Lower leg skin (tissue), 4 donors: ENCODE measurements at regions not wholly inside any gene's neighbourhood (a gene's known extent, or its start where the extent isn't known, plus 50 kb on each side); places are given as distances from the start of the nearest gene placed in this dataset.
A peak's percentile ranks its signal among the peaks of the same experiment; 100 is the strongest.

Experiments used
- DNase-seq, 2 donors: peaks; one replicate each; pipeline ENCODE4 v3.0.0-alpha.2; 2019; ENCODE audit warnings: low spot score in 2 of 2
- H3K4me3 ChIP-seq: fragments of 200-600 bp; sonication (generic); 2 replicates; pipeline ENCODE4 v1.5.1; 2017; ENCODE audit warnings: mild to moderate bottlenecking, low read depth; ENCODE audit not compliant: poor library complexity, severe bottlenecking
- POLR2A ChIP-seq, 2 donors: fragments of 450-650 bp; IDR thresholded peaks; one replicate each; pipeline ENCODE4 v1.6.1; 2016 to 2017; ENCODE audit warnings: antibody characterized with exemption in 2 of 2, mild to moderate bottlenecking in 1 of 2, moderate library complexity in 1 of 2
- WGBS, 2 donors: methylation state at CpG; one replicate each; pipeline ENCODE4 v1.1.5; 2018; 5-methylcytosine and 5-hydroxymethylcytosine counted together
- intact Hi-C: fragments of 100-400 bp; cut with DNase I; formaldehyde crosslinking; loops from one replicate; pipeline ENCODE4 v1.15.0; 2023; ENCODE audit warnings: low total_unique reads
- TF ChIP-seq, protein P1 (sequence below), 3 donors: fragments of 450-650 bp; IDR thresholded peaks; one replicate each; pipeline ENCODE4 v1.5.1; 2016; ENCODE audit warnings: antibody characterized with exemption in 3 of 3, mild to moderate bottlenecking in 3 of 3, moderate library complexity in 2 of 3

GRCh38 chr2:157172239-157172638, 85.3 kb upstream of the GALNT5 start:
- DNase-seq: no peak
- H3K4me3 ChIP-seq: no peak overlapping the region
- TF ChIP-seq, protein P1, sequence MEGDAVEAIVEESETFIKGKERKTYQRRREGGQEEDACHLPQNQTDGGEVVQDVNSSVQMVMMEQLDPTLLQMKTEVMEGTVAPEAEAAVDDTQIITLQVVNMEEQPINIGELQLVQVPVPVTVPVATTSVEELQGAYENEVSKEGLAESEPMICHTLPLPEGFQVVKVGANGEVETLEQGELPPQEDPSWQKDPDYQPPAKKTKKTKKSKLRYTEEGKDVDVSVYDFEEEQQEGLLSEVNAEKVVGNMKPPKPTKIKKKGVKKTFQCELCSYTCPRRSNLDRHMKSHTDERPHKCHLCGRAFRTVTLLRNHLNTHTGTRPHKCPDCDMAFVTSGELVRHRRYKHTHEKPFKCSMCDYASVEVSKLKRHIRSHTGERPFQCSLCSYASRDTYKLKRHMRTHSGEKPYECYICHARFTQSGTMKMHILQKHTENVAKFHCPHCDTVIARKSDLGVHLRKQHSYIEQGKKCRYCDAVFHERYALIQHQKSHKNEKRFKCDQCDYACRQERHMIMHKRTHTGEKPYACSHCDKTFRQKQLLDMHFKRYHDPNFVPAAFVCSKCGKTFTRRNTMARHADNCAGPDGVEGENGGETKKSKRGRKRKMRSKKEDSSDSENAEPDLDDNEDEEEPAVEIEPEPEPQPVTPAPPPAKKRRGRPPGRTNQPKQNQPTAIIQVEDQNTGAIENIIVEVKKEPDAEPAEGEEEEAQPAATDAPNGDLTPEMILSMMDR (IDR thresholded peaks at IDR 0.05): no peak
- TF ChIP-seq POLR2A (IDR thresholded peaks at IDR 0.05): no peak
- intact Hi-C loops: no loop called here

DNA sequence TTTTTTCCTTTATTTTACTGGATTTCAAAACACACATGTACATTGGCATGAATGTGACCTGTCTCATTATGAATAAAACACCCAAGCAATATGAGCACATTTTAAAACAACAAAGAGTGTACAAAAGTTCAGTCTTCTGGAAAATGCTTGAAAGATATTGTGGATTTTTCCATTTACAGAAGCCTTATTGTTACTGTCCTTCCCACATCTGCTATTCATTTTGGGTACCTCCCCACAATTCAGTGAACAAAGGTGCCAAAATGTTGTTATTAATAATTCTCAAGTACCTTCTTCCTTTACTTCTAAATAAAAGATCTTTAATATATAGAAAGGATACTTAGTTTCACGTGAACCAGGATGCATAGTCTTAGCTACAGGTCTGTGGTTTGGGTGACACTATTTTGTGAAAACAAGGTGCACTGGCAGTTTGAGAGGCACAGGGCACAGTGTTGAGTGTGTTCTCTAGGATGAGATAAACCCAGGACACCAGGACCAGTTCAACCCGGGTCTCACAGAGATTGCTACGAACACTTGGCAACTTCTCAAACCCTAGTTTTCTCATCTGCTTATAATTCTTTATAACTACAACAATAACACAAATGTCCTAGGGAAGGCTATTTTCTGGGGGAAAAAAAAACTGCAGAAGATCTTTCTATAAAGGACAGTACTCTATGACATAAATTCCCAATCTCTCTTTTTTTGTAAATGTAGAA, 84.5 kb upstream of the GALNT5 start:
- no peak for TF ChIP-seq POLR2A (IDR thresholded peaks at IDR 0.05)
- TF ChIP-seq, protein P1 (IDR thresholded peaks at IDR 0.05): no peak
- WGBS, 2 donors: 46% methylated on average over 3 of the region's 3 CpGs
- DNase-seq: no peak
- intact Hi-C loops: no loop called here
- no peak overlapping the region for H3K4me3 ChIP-seq

DNA sequence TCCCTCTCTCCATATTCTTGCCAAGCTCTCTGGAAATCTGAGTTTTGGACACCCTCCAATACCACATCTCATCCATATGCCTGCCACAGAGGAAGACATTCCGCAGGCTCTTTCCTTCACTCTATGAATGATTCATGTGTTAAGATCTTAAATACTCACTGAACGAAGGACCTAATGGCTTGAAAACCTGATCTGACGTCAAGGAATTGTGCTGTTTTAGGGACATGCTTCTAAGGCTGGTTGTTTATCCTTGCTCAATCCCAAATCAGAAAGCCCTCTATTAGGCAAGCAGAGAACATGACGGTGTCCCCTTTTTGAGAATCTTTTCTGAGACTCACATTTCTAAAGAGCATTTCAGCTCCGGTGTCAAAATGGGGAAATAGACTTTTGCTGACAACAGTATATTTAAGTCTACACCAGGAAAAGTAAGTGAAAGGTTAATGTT, 83.7 kb upstream of the GALNT5 start:
- H3K4me3 ChIP-seq: no peak overlapping the region
- WGBS, 2 donors: 22 to 28% methylated on average over 5 of the region's 5 CpGs
- intact Hi-C loops: no loop called here
- peak in 1 of 2 donors; percentile 44 for DNase-seq
- TF ChIP-seq, protein P1 (IDR thresholded peaks at IDR 0.05): no peak
- TF ChIP-seq POLR2A (IDR thresholded peaks at IDR 0.05): no peak

DNA sequence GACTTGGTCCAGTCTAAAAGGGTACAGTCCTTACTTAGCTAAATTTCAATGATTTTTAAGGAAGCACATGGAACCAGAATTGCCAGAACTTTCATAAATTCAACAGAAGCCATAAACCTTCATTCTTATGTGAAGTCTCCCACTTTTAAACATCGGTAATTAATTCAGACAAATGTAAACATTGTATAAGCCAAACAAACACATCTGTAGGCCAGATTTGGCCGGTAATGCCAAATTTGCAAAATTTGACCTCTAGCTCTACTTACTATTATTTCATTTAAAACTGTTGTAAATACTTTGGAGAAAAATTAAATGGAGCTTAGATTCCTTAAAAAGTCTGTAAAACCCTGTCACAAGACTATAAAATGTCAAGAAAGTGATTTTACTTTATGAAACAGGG, 83.2 kb upstream of the GALNT5 start:
- no peak overlapping the region for H3K4me3 ChIP-seq
- 74 to 77% methylated on average over 2 of the region's 2 CpGs for WGBS, 2 donors
- intact Hi-C loops: no loop called here
- no peak for TF ChIP-seq POLR2A (IDR thresholded peaks at IDR 0.05)
- TF ChIP-seq, protein P1 (IDR thresholded peaks at IDR 0.05): no peak
- no peak for DNase-seq

- TF ChIP-seq, protein P1 (IDR thresholded peaks at IDR 0.05): no peak
- 66 to 76% methylated on average over 3 of the region's 3 CpGs for WGBS, 2 donors
- intact Hi-C loops: no loop called here
- no peak overlapping the region for H3K4me3 ChIP-seq
- no peak for DNase-seq
These were observed 80.9 kb upstream of the GALNT5 start for GRCh38 chr2:157176602-157177001.

- TF ChIP-seq, protein P1 (IDR thresholded peaks at IDR 0.05): no peak
- no peak for TF ChIP-seq POLR2A (IDR thresholded peaks at IDR 0.05)
These were observed 78.6 kb upstream of the GALNT5 start for GRCh38 chr2:157178874-157179273.

More at GRCh38 chr2:157178874-157179273, 78.6 kb upstream of the GALNT5 start:
- DNase-seq: no peak
- no peak overlapping the region for H3K4me3 ChIP-seq
- intact Hi-C loops: no loop called here
